ENCODE measurements at regions not wholly inside any gene's neighbourhood (a gene's known extent, or its start where the extent isn't known, plus 50 kb on each side); places are given as distances from the start of the nearest gene placed in this dataset.

- TF ChIP-seq REST (IDR thresholded peaks at IDR 0.05; ENCODE audit: insufficient read depth in 1 of 2, low read depth in 2 of 2, low read length in 2 of 2), result no peak
- TF ChIP-seq POLR2AphosphoS5 (IDR thresholded peaks at IDR 0.05; ENCODE audit: low read depth, low read length), result no peak
- no peak for TF ChIP-seq SIN3A (IDR thresholded peaks at IDR 0.05; ENCODE audit: borderline replicate concordance, insufficient read depth, low read length)
- no peak for TF ChIP-seq TAF1 (IDR thresholded peaks at IDR 0.05; ENCODE audit: borderline replicate concordance, insufficient read depth, low read length)
Measured at GRCh38 chr2:40725950-40726349, 274.1 kb upstream of the SLC8A1 start.
